GM23338 (cell line): ENCODE measurements at regions not wholly inside any gene's neighbourhood (a gene's known extent, or its start where the extent isn't known, plus 50 kb on each side); places are given as distances from the start of the nearest gene placed in this dataset.

ENCODE experiments used
- ATAC-seq: fragments of 200-7000 bp; cut with Tn5 transposase; 3 replicates; pipeline ENCODE4 v1.9.1; 2020
- DNase-seq: peaks from one replicate; pipeline ENCODE4 v3.0.0-alpha.2; 2015; ENCODE audit warnings: low spot score
- H2AFZ ChIP-seq: fragments of 200-600 bp; sonication (generic); 2 replicates; pipeline ENCODE4 v1.8.0; 2016; ENCODE audit warnings: antibody characterized with exemption, mild to moderate bottlenecking, moderate library complexity
- H3F3A ChIP-seq: fragments of 200-600 bp; sonication (generic); replicated peaks from 2 replicates; pipeline ENCODE4 v1.8.0; 2017; ENCODE audit warnings: antibody characterized with exemption, mixed run types, low read depth
- H3K27ac ChIP-seq: fragments of 200-600 bp; sonication (generic); 2 replicates; pipeline ENCODE4 v1.6.1; 2016; ENCODE audit warnings: low read depth
- H3K27me3 ChIP-seq: fragments of 200-600 bp; sonication (generic); 2 replicates; pipeline ENCODE4 v1.8.0; 2016; ENCODE audit warnings: mild to moderate bottlenecking, mixed run types, moderate library complexity; ENCODE audit not compliant: insufficient read depth
- H3K36me3 ChIP-seq: fragments of 200-600 bp; sonication (generic); 2 replicates; pipeline ENCODE4 v1.8.0; 2016; ENCODE audit warnings: mild to moderate bottlenecking; ENCODE audit not compliant: insufficient read depth
- H3K4me1 ChIP-seq: fragments of 200-600 bp; sonication (generic); 2 replicates; pipeline ENCODE4 v1.8.0; 2016; ENCODE audit warnings: mild to moderate bottlenecking, moderate library complexity; ENCODE audit not compliant: insufficient read depth
- H3K4me2 ChIP-seq: fragments of 200-600 bp; sonication (generic); 2 replicates; pipeline ENCODE4 v1.7.1; 2017; ENCODE audit warnings: mixed run types
- H3K4me3 ChIP-seq: fragments of 200-600 bp; sonication (generic); 2 replicates; pipeline ENCODE4 v1.6.1; 2016; ENCODE audit warnings: mixed run types
- H3K79me2 ChIP-seq: fragments of 200-600 bp; sonication (generic); replicated peaks from 2 replicates; pipeline ENCODE4 v1.8.0; 2017; ENCODE audit warnings: mild to moderate bottlenecking; ENCODE audit not compliant: insufficient read depth
- H3K9me2 ChIP-seq: fragments of 200-600 bp; sonication (generic); 2 replicates; pipeline ENCODE4 v1.8.0; 2017; ENCODE audit not compliant: insufficient read depth
- H4K20me1 ChIP-seq: fragments of 200-600 bp; sonication (generic); replicated peaks from 2 replicates; pipeline ENCODE4 v1.8.0; 2017; ENCODE audit warnings: mild to moderate bottlenecking; ENCODE audit not compliant: insufficient read depth
- H3K27ac Mint-ChIP-seq: 2 replicates; pipeline ENCODE4 v1.8.0; 2020; ENCODE audit warnings: inconsistent platforms, mild to moderate bottlenecking, moderate library complexity, mixed read lengths
- H3K27me3 Mint-ChIP-seq: 3 replicates; pipeline ENCODE4 v1.8.0; 2022; ENCODE audit warnings: low read depth, mild to moderate bottlenecking, moderate library complexity, mixed read lengths, inconsistent platforms; ENCODE audit not compliant: insufficient read depth, poor library complexity
- H3K36me3 Mint-ChIP-seq: 3 replicates; pipeline ENCODE4 v1.8.0; 2021; ENCODE audit warnings: low read depth, mild to moderate bottlenecking, inconsistent platforms, moderate library complexity, mixed read lengths
- H3K4me1 Mint-ChIP-seq: 3 replicates; pipeline ENCODE4 v1.8.0; 2020; ENCODE audit warnings: mild to moderate bottlenecking, inconsistent platforms, mixed read lengths
- H3K4me3 Mint-ChIP-seq: 3 replicates; pipeline ENCODE4 v1.8.0; 2021; ENCODE audit warnings: moderate library complexity, mild to moderate bottlenecking, inconsistent platforms, mixed read lengths
- H3K9me3 Mint-ChIP-seq: 3 replicates; pipeline ENCODE4 v1.8.0; 2020; ENCODE audit warnings: moderate library complexity, mild to moderate bottlenecking, inconsistent platforms, mixed read lengths
- CREB1 ChIP-seq: fragments of 250-450 bp; sonication (Bioruptor Pico); IDR thresholded peaks from 2 replicates; pipeline ENCODE4 v1.5.0; 2020; ENCODE audit warnings: low read depth, mild to moderate bottlenecking, moderate library complexity
- CTCF ChIP-seq, 2 experiments: fragments of 200-600 bp in 1 of 2; sonication (generic) in 1 of 2; conservative IDR thresholded peaks; 2 replicates each; pipeline versions ENCODE4 v1.5.1 to v1.6.1; 2016 to 2017; ENCODE audit warnings: antibody characterized with exemption in 2 of 2, low read depth in 2 of 2, mild to moderate bottlenecking in 2 of 2, moderate library complexity in 1 of 2
- ETS1 ChIP-seq: IDR thresholded peaks from 2 replicates; pipeline ENCODE4 v1.6.1; 2016; ENCODE audit warnings: antibody characterized with exemption
- EZH2 ChIP-seq: fragments of 200-600 bp; sonication (generic); IDR thresholded peaks from one replicate; pipeline ENCODE4 v1.8.0; 2017; ENCODE audit warnings: antibody characterized with exemption, mild to moderate bottlenecking, low read depth; ENCODE audit not compliant: unreplicated experiment
- EZH2phosphoT487 ChIP-seq: fragments of 200-600 bp; sonication (generic); IDR thresholded peaks from one replicate; pipeline ENCODE4 v1.8.1; 2018; ENCODE audit warnings: antibody characterized with exemption; ENCODE audit not compliant: unreplicated experiment
- JUNB ChIP-seq: IDR thresholded peaks from one replicate; pipeline ENCODE4 v1.6.1; 2016; ENCODE audit warnings: antibody characterized with exemption; ENCODE audit not compliant: unreplicated experiment
- NANOG ChIP-seq: IDR thresholded peaks from 2 replicates; pipeline ENCODE4 v1.6.1; 2016; ENCODE audit warnings: antibody characterized with exemption, borderline replicate concordance
- POLR2AphosphoS5 ChIP-seq: IDR thresholded peaks from 2 replicates; pipeline ENCODE4 v1.6.1; 2016; ENCODE audit warnings: antibody characterized with exemption, low read depth
- REST ChIP-seq: IDR thresholded peaks from one replicate; pipeline ENCODE4 v1.6.1; 2018; ENCODE audit warnings: antibody characterized with exemption; ENCODE audit not compliant: unreplicated experiment
- STAT1 ChIP-seq: IDR thresholded peaks from one replicate; pipeline ENCODE4 v1.6.1; 2016; ENCODE audit warnings: antibody characterized with exemption; ENCODE audit not compliant: unreplicated experiment
- ZNF114 ChIP-seq: fragments of 250-450 bp; sonication (Bioruptor Pico); IDR thresholded peaks from 2 replicates; pipeline ENCODE4 v1.5.0; 2020; ENCODE audit warnings: mild to moderate bottlenecking, moderate library complexity
- ZNF331 ChIP-seq: fragments of 250-450 bp; sonication (Bioruptor Pico); IDR thresholded peaks from 2 replicates; pipeline ENCODE4 v1.5.0; 2020; ENCODE audit warnings: low read depth, mild to moderate bottlenecking, moderate library complexity
- TF ChIP-seq, protein P1 (sequence below): fragments of 250-450 bp; sonication (Bioruptor Pico); IDR thresholded peaks from 2 replicates; pipeline ENCODE4 v1.5.0; 2020; ENCODE audit warnings: mild to moderate bottlenecking, moderate library complexity

DNA sequence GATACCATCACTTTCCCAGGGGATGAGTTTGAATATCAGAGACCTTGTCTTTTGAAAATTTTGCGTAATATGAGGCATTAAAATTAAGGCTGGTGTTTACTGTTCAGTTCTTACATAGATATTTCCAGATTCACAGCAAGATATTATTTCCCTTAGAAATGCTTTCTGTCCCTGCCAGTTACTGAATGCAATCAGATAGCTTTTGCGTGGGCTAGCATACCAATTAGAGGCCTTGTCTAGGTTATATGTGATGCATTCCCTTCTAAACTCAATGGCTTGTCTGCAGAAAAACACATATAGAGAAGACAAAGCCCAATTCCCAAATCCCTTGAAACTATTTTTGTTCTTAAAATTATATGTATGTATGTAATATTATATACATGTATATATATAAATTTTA lies 167.8 kb downstream of the RMST start:
- no peak overlapping the region for H3K27ac ChIP-seq
- no peaks in the 10 kb centered on the region for H3K27me3 Mint-ChIP-seq

More for the DNA sequence above, 167.8 kb downstream of the RMST start:
- no peaks in the 10 kb centered on the region for H3F3A ChIP-seq
- no peak for ATAC-seq
- TF ChIP-seq, protein P1, sequence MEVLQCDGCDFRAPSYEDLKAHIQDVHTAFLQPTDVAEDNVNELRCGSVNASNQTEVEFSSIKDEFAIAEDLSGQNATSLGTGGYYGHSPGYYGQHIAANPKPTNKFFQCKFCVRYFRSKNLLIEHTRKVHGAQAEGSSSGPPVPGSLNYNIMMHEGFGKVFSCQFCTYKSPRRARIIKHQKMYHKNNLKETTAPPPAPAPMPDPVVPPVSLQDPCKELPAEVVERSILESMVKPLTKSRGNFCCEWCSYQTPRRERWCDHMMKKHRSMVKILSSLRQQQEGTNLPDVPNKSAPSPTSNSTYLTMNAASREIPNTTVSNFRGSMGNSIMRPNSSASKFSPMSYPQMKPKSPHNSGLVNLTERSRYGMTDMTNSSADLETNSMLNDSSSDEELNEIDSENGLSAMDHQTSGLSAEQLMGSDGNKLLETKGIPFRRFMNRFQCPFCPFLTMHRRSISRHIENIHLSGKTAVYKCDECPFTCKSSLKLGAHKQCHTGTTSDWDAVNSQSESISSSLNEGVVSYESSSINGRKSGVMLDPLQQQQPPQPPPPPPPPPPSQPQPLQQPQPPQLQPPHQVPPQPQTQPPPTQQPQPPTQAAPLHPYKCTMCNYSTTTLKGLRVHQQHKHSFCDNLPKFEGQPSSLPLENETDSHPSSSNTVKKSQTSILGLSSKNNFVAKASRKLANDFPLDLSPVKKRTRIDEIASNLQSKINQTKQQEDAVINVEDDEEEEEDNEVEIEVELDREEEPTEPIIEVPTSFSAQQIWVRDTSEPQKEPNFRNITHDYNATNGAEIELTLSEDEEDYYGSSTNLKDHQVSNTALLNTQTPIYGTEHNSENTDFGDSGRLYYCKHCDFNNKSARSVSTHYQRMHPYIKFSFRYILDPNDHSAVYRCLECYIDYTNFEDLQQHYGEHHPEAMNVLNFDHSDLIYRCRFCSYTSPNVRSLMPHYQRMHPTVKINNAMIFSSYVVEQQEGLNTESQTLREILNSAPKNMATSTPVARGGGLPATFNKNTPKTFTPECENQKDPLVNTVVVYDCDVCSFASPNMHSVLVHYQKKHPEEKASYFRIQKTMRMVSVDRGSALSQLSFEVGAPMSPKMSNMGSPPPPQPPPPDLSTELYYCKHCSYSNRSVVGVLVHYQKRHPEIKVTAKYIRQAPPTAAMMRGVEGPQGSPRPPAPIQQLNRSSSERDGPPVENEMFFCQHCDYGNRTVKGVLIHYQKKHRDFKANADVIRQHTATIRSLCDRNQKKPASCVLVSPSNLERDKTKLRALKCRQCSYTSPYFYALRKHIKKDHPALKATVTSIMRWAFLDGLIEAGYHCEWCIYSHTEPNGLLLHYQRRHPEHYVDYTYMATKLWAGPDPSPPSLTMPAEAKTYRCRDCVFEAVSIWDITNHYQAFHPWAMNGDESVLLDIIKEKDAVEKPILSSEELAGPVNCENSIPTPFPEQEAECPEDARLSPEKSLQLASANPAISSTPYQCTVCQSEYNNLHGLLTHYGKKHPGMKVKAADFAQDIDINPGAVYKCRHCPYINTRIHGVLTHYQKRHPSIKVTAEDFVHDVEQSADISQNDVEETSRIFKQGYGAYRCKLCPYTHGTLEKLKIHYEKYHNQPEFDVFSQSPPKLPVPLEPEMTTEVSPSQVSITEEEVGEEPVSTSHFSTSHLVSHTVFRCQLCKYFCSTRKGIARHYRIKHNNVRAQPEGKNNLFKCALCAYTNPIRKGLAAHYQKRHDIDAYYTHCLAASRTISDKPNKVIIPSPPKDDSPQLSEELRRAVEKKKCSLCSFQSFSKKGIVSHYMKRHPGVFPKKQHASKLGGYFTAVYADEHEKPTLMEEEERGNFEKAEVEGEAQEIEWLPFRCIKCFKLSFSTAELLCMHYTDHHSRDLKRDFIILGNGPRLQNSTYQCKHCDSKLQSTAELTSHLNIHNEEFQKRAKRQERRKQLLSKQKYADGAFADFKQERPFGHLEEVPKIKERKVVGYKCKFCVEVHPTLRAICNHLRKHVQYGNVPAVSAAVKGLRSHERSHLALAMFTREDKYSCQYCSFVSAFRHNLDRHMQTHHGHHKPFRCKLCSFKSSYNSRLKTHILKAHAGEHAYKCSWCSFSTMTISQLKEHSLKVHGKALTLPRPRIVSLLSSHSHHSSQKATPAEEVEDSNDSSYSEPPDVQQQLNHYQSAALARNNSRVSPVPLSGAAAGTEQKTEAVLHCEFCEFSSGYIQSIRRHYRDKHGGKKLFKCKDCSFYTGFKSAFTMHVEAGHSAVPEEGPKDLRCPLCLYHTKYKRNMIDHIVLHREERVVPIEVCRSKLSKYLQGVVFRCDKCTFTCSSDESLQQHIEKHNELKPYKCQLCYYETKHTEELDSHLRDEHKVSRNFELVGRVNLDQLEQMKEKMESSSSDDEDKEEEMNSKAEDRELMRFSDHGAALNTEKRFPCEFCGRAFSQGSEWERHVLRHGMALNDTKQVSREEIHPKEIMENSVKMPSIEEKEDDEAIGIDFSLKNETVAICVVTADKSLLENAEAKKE = no peak
- no peak for TF ChIP-seq CREB1 (CRISPR knock-in tag)
- TF ChIP-seq ZNF331 (CRISPR knock-in tag) = no peak
- TF ChIP-seq CTCF (conservative IDR thresholded peaks at IDR 0.05; ENCODE audit: low read depth in 2 of 2) = no peak
- TF ChIP-seq EZH2 = no peak
- TF ChIP-seq STAT1 = no peak
- TF ChIP-seq ZNF114 (CRISPR knock-in tag) = no peak
- no peak for TF ChIP-seq EZH2phosphoT487
- TF ChIP-seq REST = no peak
- no peak for TF ChIP-seq ETS1
- no peak for TF ChIP-seq NANOG
- TF ChIP-seq JUNB = no peak
- TF ChIP-seq POLR2AphosphoS5 = no peak
- H3K9me2 ChIP-seq = no peaks in the 10 kb centered on the region; the same call in 1 of the 2 replicates
- Mint-ChIP-seq H3K4me1 (no peaks in the 10 kb centered on the region), H3K9me3 (no peaks in the 10 kb centered on the region), H3K36me3 (no peaks in the 10 kb centered on the region), H3K27ac (no peak overlapping the region), H3K4me3 (no peak overlapping the region)
- H4K20me1 ChIP-seq = no peaks in the 10 kb centered on the region
- H3K36me3 ChIP-seq = no peaks in the 10 kb centered on the region
- DNase-seq = no peak
- H3K4me2 ChIP-seq = no peak overlapping the region
- no peaks in the 10 kb centered on the region for H3K79me2 ChIP-seq
- no peak overlapping the region for H3K4me3 ChIP-seq
- no peaks in the 10 kb centered on the region for H3K27me3 ChIP-seq
- no peak overlapping the region for H2AFZ ChIP-seq
- H3K4me1 ChIP-seq = no peaks in the 10 kb centered on the region
